CD4-positive, alpha-beta T cell (primary cell): ENCODE measurements at regions not wholly inside any gene's neighbourhood (a gene's known extent, or its start where the extent isn't known, plus 50 kb on each side); places are given as distances from the start of the nearest gene placed in this dataset.
A peak's percentile ranks its signal among the peaks of the same experiment; 100 is the strongest.

Experiments used
- ATAC-seq: fragments of 200-7000 bp; cut with Tn5 transposase; one replicate; pipeline ENCODE4 v1.10.0; 2022; ENCODE audit warnings: mild to moderate bottlenecking; ENCODE audit not compliant: poor library complexity
- CTCF ChIA-PET: fragments of 350-600 bp; sonication (Branson Sonifier 250); formaldehyde crosslinking; loops from one replicate; lab custom pipeline; 2021; ENCODE audit warnings: antibody characterized with exemption, inconsistent platforms; lab: Charles Lee
- POLR2A ChIA-PET: fragments of 350-600 bp; sonication (Branson Sonifier 250); formaldehyde crosslinking; loops from one replicate; lab custom pipeline; 2021; ENCODE audit warnings: antibody characterized with exemption, inconsistent platforms; lab: Charles Lee
- DNase-seq, 14 experiments: peaks; one replicate each; pipeline ENCODE4 v3.0.0-alpha.2; 2013 to 2020; ENCODE audit warnings: mixed read lengths in 2 of 14
- H3K27ac ChIP-seq, 2 donors: one replicate each; pipeline versions ENCODE4 v1.5.1 to v1.7.0; 2013; ENCODE audit warnings: low read length in 2 of 2, low read depth in 1 of 2, mild to moderate bottlenecking in 1 of 2
- H3K27me3 ChIP-seq, 2 experiments: 1 replicate in 1 of 2; 2 replicates in 1 of 2; pipeline versions ENCODE4 v1.6.1 to v1.7.0; 2013; ENCODE audit warnings: low read length in 2 of 2, control low read depth in 1 of 2, mild to moderate bottlenecking in 1 of 2, moderate library complexity in 1 of 2; ENCODE audit not compliant: insufficient read depth in 2 of 2, control insufficient read depth in 1 of 2
- H3K36me3 ChIP-seq: one replicate; pipeline ENCODE4 v1.6.1; 2013; ENCODE audit warnings: low read length, control low read depth; ENCODE audit not compliant: insufficient read depth
- H3K4me1 ChIP-seq: one replicate; pipeline ENCODE4 v1.6.1; 2013; ENCODE audit warnings: low read length, control low read depth; ENCODE audit not compliant: insufficient read depth
- H3K4me3 ChIP-seq: one replicate; pipeline ENCODE4 v1.5.1; 2013; ENCODE audit warnings: mild to moderate bottlenecking, low read length, moderate library complexity
- H3K9me3 ChIP-seq, 2 experiments: 1 replicate in 1 of 2; 2 replicates in 1 of 2; pipeline versions ENCODE4 v1.6.1 to v1.7.0; 2013; ENCODE audit warnings: low read length in 2 of 2, mild to moderate bottlenecking in 2 of 2, control low read depth in 1 of 2, moderate library complexity in 1 of 2; ENCODE audit not compliant: control insufficient read depth in 1 of 2, insufficient read depth in 1 of 2
- H3K27ac Mint-ChIP-seq: one replicate; pipeline ENCODE4 v1.8.0; 2020; ENCODE audit warnings: mixed read lengths
- H3K27me3 Mint-ChIP-seq: one replicate; pipeline ENCODE4 v1.8.0; 2021; ENCODE audit warnings: mixed read lengths
- H3K36me3 Mint-ChIP-seq: one replicate; pipeline ENCODE4 v1.8.0; 2021; ENCODE audit warnings: low read depth, mixed read lengths
- H3K4me1 Mint-ChIP-seq: one replicate; pipeline ENCODE4 v1.8.0; 2021; ENCODE audit warnings: low read depth, mixed read lengths
- H3K4me3 Mint-ChIP-seq: one replicate; pipeline ENCODE4 v1.8.0; 2020; ENCODE audit warnings: mild to moderate bottlenecking, mixed read lengths
- H3K9me3 Mint-ChIP-seq: one replicate; pipeline ENCODE4 v1.8.0; 2020; ENCODE audit warnings: mixed read lengths
- CTCF ChIP-seq: fragments of 200-600 bp; IDR thresholded peaks from one replicate; pipeline ENCODE4 v1.8.0; 2022; ENCODE audit warnings: antibody characterized with exemption, mild to moderate bottlenecking
- intact Hi-C, 2 experiments: fragments of 100-400 bp; cut with DNase I in 1 of 2; cut with micrococcal nuclease in 1 of 2; formaldehyde crosslinking; loops; one replicate each; pipeline versions ENCODE4 v1.15.1 to v1.9.0; 2023 to 2025; cut with DNase I, micrococcal nuclease

- POLR2A ChIA-PET = no interaction called here
- H3K9me3 Mint-ChIP-seq = no peaks in the 10 kb centered on the region
- H3K4me1 Mint-ChIP-seq = peaks cover 18% of the 10 kb centered on the region
- no peaks in the 10 kb centered on the region for H3K36me3 ChIP-seq
- H3K4me1 ChIP-seq = no peaks in the 10 kb centered on the region
- H3K9me3 ChIP-seq = no peaks in the 10 kb centered on the region
- CTCF ChIA-PET = no interaction called here
- intact Hi-C loops = no loop called here
- no peak overlapping the region for H3K4me3 ChIP-seq
- DNase-seq (peak in 1 of 14 experiments; percentile 7), ATAC-seq (no peak)
- no peak for TF ChIP-seq CTCF
- no peaks in the 10 kb centered on the region for H3K36me3 Mint-ChIP-seq
- no peak overlapping the region for H3K27ac Mint-ChIP-seq
- no peak overlapping the region for H3K4me3 Mint-ChIP-seq
- no peaks in the 10 kb centered on the region for H3K27me3 Mint-ChIP-seq
- no peaks in the 10 kb centered on the region for H3K27me3 ChIP-seq
- H3K27ac ChIP-seq = no peak overlapping the region
These were observed 266.6 kb downstream of the ZNF674 start for GRCh38 chrX:46278572-46278971.

GRCh38 chrX:46268412-46268811 is 276.8 kb downstream of the ZNF674 start:
- Mint-ChIP-seq H3K27ac (no peak overlapping the region), H3K4me3 (no peak overlapping the region), H3K27me3 (no peaks in the 10 kb centered on the region), H3K9me3 (no peaks in the 10 kb centered on the region), H3K4me1 (no peaks in the 10 kb centered on the region), H3K36me3 (no peaks in the 10 kb centered on the region)
- POLR2A ChIA-PET = no interaction called here
- CTCF ChIA-PET = no interaction called here
- Histone ChIP-seq H3K27ac (no peak overlapping the region), H3K27me3 (no peaks in the 10 kb centered on the region), H3K4me3 (no peak overlapping the region), H3K36me3 (no peaks in the 10 kb centered on the region), H3K9me3 (no peaks in the 10 kb centered on the region), H3K4me1 (no peaks in the 10 kb centered on the region)
- no peak for TF ChIP-seq CTCF
- DNase-seq (no peak), ATAC-seq (no peak)
- intact Hi-C loops = no loop called here

- Mint-ChIP-seq H3K27ac (no peak overlapping the region), H3K4me3 (no peak overlapping the region), H3K9me3 (no peaks in the 10 kb centered on the region), H3K36me3 (no peaks in the 10 kb centered on the region), H3K4me1 (no peaks in the 10 kb centered on the region), H3K27me3 (no peaks in the 10 kb centered on the region)
- ATAC-seq (no peak), DNase-seq (no peak)
- CTCF ChIA-PET = no interaction called here
- no peaks in the 10 kb centered on the region for H3K4me1 ChIP-seq
- no peak for TF ChIP-seq CTCF
- no peaks in the 10 kb centered on the region for H3K27me3 ChIP-seq
- intact Hi-C loops = no loop called here
- no peaks in the 10 kb centered on the region for H3K36me3 ChIP-seq
- H3K4me3 ChIP-seq = no peak overlapping the region
- POLR2A ChIA-PET = no interaction called here
- H3K9me3 ChIP-seq = no peaks in the 10 kb centered on the region
- H3K27ac ChIP-seq = no peak overlapping the region
These were observed 281.7 kb downstream of the ZNF674 start for GRCh38 chrX:46263494-46263893.
